H1 (cell line): ENCODE measurements at regions not wholly inside any gene's neighbourhood (a gene's known extent, or its start where the extent isn't known, plus 50 kb on each side); places are given as distances from the start of the nearest gene placed in this dataset.

ENCODE experiments used
- CTCF ChIA-PET: fragments of 300-600 bp; sonication (Branson Sonifier 250); formaldehyde crosslinking; loops from one replicate; lab custom pipeline; 2021; ENCODE audit not compliant: partially characterized antibody; lab: Charles Lee
- POLR2A ChIA-PET: fragments of 300-600 bp; sonication (Branson Sonifier 250); formaldehyde crosslinking; loops from one replicate; lab custom pipeline; 2021; ENCODE audit warnings: inconsistent platforms; ENCODE audit not compliant: partially characterized antibody; lab: Charles Lee
- DNase-seq, 2 experiments: peaks; one replicate each; pipeline versions ENCODE4 v3.0.0 to v3.0.0-alpha.2; 2010 to 2022; ENCODE audit warnings: low spot score in 2 of 2, low read depth in 1 of 2, mixed read lengths in 1 of 2
- FAIRE-seq: peaks from 2 replicates; lab custom pipeline; 2011; peaks lifted over from hg19 to GRCh38; lab: Jason Lieb, UNC
- H2AFZ ChIP-seq: 2 replicates; pipeline ENCODE4 v1.8.1; 2012; ENCODE audit warnings: low read length, inconsistent platforms
- H2AK5ac ChIP-seq: 2 replicates; pipeline ENCODE4 v1.6.1; 2013; ENCODE audit warnings: low read depth, low read length
- H2BK120ac ChIP-seq: replicated peaks from 2 replicates; pipeline ENCODE3; 2013; ENCODE audit warnings: low read depth, low read length, inconsistent platforms
- H2BK12ac ChIP-seq: 2 replicates; pipeline ENCODE4 v1.6.1; 2013; ENCODE audit warnings: low read depth, low read length
- H2BK15ac ChIP-seq: 2 replicates; pipeline ENCODE4 v1.6.1; 2013; ENCODE audit warnings: low read length
- H2BK20ac ChIP-seq: 2 replicates; pipeline ENCODE4 v1.6.1; 2013; ENCODE audit warnings: low read length
- H2BK5ac ChIP-seq: 2 replicates; pipeline ENCODE4 v1.6.1; 2013; ENCODE audit warnings: low read depth, low read length
- H3K14ac ChIP-seq: 2 replicates; pipeline ENCODE4 v1.6.1; 2013; ENCODE audit warnings: inconsistent platforms; ENCODE audit not compliant: insufficient read length
- H3K18ac ChIP-seq: 2 replicates; pipeline ENCODE4 v1.6.1; 2013; ENCODE audit warnings: low read length; ENCODE audit errors: extremely low read depth
- H3K23ac ChIP-seq: 2 replicates; pipeline ENCODE4 v1.6.1; 2013; ENCODE audit warnings: inconsistent platforms; ENCODE audit not compliant: insufficient read length
- H3K23me2 ChIP-seq: 2 replicates; pipeline ENCODE4 v1.6.1; 2013; ENCODE audit warnings: low read depth, low read length
- H3K27ac ChIP-seq: 2 replicates; pipeline ENCODE4 v1.6.1; 2011; ENCODE audit warnings: low read depth, low read length, inconsistent platforms
- H3K27me3 ChIP-seq, 4 experiments: replicated peaks in 1 of 4; 1 replicate in 1 of 4; 2 replicates in 3 of 4; pipeline versions ENCODE4 v1.6.1 to v1.8.1; 2011 to 2013; ENCODE audit warnings: low read length in 3 of 4, mild to moderate bottlenecking in 3 of 4, inconsistent platforms in 2 of 4, mixed read lengths in 2 of 4, moderate library complexity in 1 of 4; ENCODE audit not compliant: control insufficient read depth in 3 of 4, insufficient read depth in 3 of 4; ENCODE audit errors: extremely low read depth in 1 of 4
- H3K36me3 ChIP-seq, 4 experiments: 2 replicates each; pipeline versions ENCODE4 v1.6.1 to v1.8.1; 2011 to 2013; ENCODE audit warnings: mild to moderate bottlenecking in 4 of 4, low read length in 3 of 4, moderate library complexity in 2 of 4, control low read depth in 1 of 4, inconsistent platforms in 1 of 4; ENCODE audit not compliant: insufficient read depth in 4 of 4, control insufficient read depth in 2 of 4
- H3K4ac ChIP-seq: replicated peaks from 2 replicates; pipeline ENCODE3; 2013; ENCODE audit warnings: low read length, low read depth, mixed read lengths, inconsistent platforms; ENCODE audit not compliant: insufficient read length
- H3K4me1 ChIP-seq, 4 experiments: replicated peaks in 1 of 4; 1 replicate in 1 of 4; 2 replicates in 3 of 4; pipeline versions ENCODE4 v1.6.1 to v1.8.1; 2011 to 2013; ENCODE audit warnings: low read length in 3 of 4, inconsistent platforms in 2 of 4, mixed read lengths in 1 of 4; ENCODE audit not compliant: insufficient read depth in 4 of 4, control insufficient read depth in 3 of 4
- H3K4me2 ChIP-seq, 2 experiments: 2 replicates each; pipeline versions ENCODE4 v1.6.1 to v1.8.1; 2011 to 2013; ENCODE audit warnings: low read depth in 2 of 2, low read length in 2 of 2, control low read depth in 1 of 2, inconsistent platforms in 1 of 2, mild to moderate bottlenecking in 1 of 2; ENCODE audit not compliant: insufficient read depth in 1 of 2
- H3K4me3 ChIP-seq, 4 experiments: fragments of 200-600, 300-600 bp in 1 of 4; sonication (generic), shearing (Covaris generic), sonication (Bioruptor Twin) in 1 of 4; 2 replicates each; pipeline versions ENCODE4 v1.5.1 to v1.8.1; 2011 to 2016; ENCODE audit warnings: low read length in 4 of 4, low read depth in 3 of 4, control low read depth in 2 of 4, inconsistent platforms in 2 of 4, mild to moderate bottlenecking in 2 of 4, mixed read lengths in 1 of 4, moderate library complexity in 1 of 4; ENCODE audit not compliant: insufficient read depth in 2 of 4; ENCODE audit errors: extremely low read depth in 1 of 4
- H3K56ac ChIP-seq: replicated peaks from 2 replicates; pipeline ENCODE3; 2013; ENCODE audit warnings: low read depth, mild to moderate bottlenecking, mixed read lengths, low read length, inconsistent platforms; ENCODE audit not compliant: insufficient read length
- H3K79me1 ChIP-seq: 2 replicates; pipeline ENCODE4 v1.6.1; 2013; ENCODE audit warnings: low read depth, low read length, control low read depth
- H3K79me2 ChIP-seq, 2 experiments: 2 replicates each; pipeline versions ENCODE4 v1.6.1 to v1.8.1; 2012 to 2013; ENCODE audit warnings: low read length in 2 of 2, mild to moderate bottlenecking in 2 of 2, inconsistent platforms in 1 of 2; ENCODE audit not compliant: insufficient read depth in 2 of 2, control insufficient read depth in 1 of 2
- H3K9ac ChIP-seq, 4 experiments: replicated peaks in 1 of 4; 1 replicate in 1 of 4; 2 replicates in 3 of 4; pipeline versions ENCODE4 v1.6.1 to v1.8.1; 2011 to 2013; ENCODE audit warnings: low read depth in 3 of 4, low read length in 3 of 4, control low read depth in 2 of 4, mild to moderate bottlenecking in 2 of 4, moderate library complexity in 2 of 4, inconsistent platforms in 1 of 4; ENCODE audit errors: extremely low read depth in 1 of 4
- H3K9me3 ChIP-seq, 2 experiments: 2 replicates each; pipeline versions ENCODE4 v1.6.1 to v1.8.1; 2012 to 2013; ENCODE audit warnings: mild to moderate bottlenecking in 2 of 2, moderate library complexity in 2 of 2, control low read depth in 1 of 2, inconsistent platforms in 1 of 2, low read depth in 1 of 2, low read length in 1 of 2, mixed read lengths in 1 of 2; ENCODE audit not compliant: insufficient read depth in 2 of 2
- H4K20me1 ChIP-seq, 2 experiments: replicated peaks in 1 of 2; 2 replicates each; pipeline versions ENCODE3 to v1.8.1; 2011 to 2013; ENCODE audit warnings: inconsistent platforms in 2 of 2, low read length in 2 of 2, mild to moderate bottlenecking in 1 of 2; ENCODE audit not compliant: insufficient read depth in 2 of 2, control insufficient read depth in 1 of 2
- H4K5ac ChIP-seq: 2 replicates; pipeline ENCODE4 v1.6.1; 2013; ENCODE audit warnings: low read length, low read depth, mixed read lengths, inconsistent platforms; ENCODE audit not compliant: insufficient read length
- H4K8ac ChIP-seq: 2 replicates; pipeline ENCODE4 v1.8.0; 2013; ENCODE audit warnings: mild to moderate bottlenecking, moderate library complexity, low read length, inconsistent platforms; ENCODE audit not compliant: insufficient read depth; ENCODE audit errors: extremely low read depth
- H4K91ac ChIP-seq: replicated peaks from 2 replicates; pipeline ENCODE3; 2013; ENCODE audit warnings: low read length, mixed read lengths, inconsistent platforms; ENCODE audit not compliant: insufficient read length
- EP300 ChIP-seq, 2 experiments: IDR thresholded peaks; 1 replicate in 1 of 2; 2 replicates in 1 of 2; pipeline ENCODE4 v1.6.1; 2011 to 2012; ENCODE audit warnings: low read depth in 2 of 2, low read length in 2 of 2, mild to moderate bottlenecking in 2 of 2, borderline replicate concordance in 1 of 2, inconsistent platforms in 1 of 2, moderate library complexity in 1 of 2
- HDAC6 ChIP-seq: IDR thresholded peaks from one replicate; pipeline ENCODE4 v1.7.1; 2012; ENCODE audit warnings: low read depth, mild to moderate bottlenecking, inconsistent platforms, low read length, moderate library complexity
- JUND ChIP-seq: IDR thresholded peaks from 2 replicates; pipeline ENCODE4 v1.6.1; 2011; ENCODE audit warnings: mild to moderate bottlenecking, improper control_type of control experiment, low read length
- POU5F1 ChIP-seq: IDR thresholded peaks from 2 replicates; pipeline ENCODE4 v1.6.1; 2011; ENCODE audit warnings: low read depth, mild to moderate bottlenecking, low read length, moderate library complexity
- RNF2 ChIP-seq: fragments of 200-900, 300-1000 bp; sonication (generic); IDR thresholded peaks from 2 replicates; pipeline ENCODE4 v1.7.1; 2016; ENCODE audit warnings: borderline replicate concordance, low read depth, mild to moderate bottlenecking, antibody characterized with exemption, low read length; ENCODE audit not compliant: poor library complexity, severe bottlenecking; ENCODE audit errors: missing control alignments
- SRF ChIP-seq: IDR thresholded peaks from 2 replicates; pipeline ENCODE4 v1.6.1; 2011; ENCODE audit warnings: mild to moderate bottlenecking, low read depth, low read length, moderate library complexity
- SUZ12 ChIP-seq: fragments of 200-600 bp; sonication (generic); IDR thresholded peaks from 2 replicates; pipeline ENCODE4 v1.6.1; 2012; ENCODE audit warnings: mild to moderate bottlenecking, inconsistent platforms, low read length, moderate library complexity, mixed read lengths
- WGBS, 2 experiments: shearing (Covaris generic) in 1 of 2; methylation state at CpG; one replicate each; pipeline versions ENCODE4 v1.1.6 to v1.1.7; 2013 to 2015; ENCODE audit warnings: low lambda C conversion rate in 2 of 2, mixed read lengths in 2 of 2, inconsistent platforms in 1 of 2, low coverage in 1 of 2, missing lambda C conversion rate in 1 of 2; ENCODE audit not compliant: insufficient replicate concordance in 2 of 2, insufficient coverage in 1 of 2, insufficient read length in 1 of 2; ENCODE audit errors: extremely low coverage in 1 of 2, missing lambda C conversion rate in 1 of 2; 5-methylcytosine and 5-hydroxymethylcytosine counted together
- TF ChIP-seq, protein P1 (sequence below): IDR thresholded peaks from 2 replicates; pipeline ENCODE4 v1.6.1; 2011; ENCODE audit warnings: low read depth, mild to moderate bottlenecking, low read length; ENCODE audit not compliant: insufficient read depth
- TF ChIP-seq, protein P2 (sequence below): IDR thresholded peaks from 2 replicates; pipeline ENCODE4 v1.6.1; 2011; ENCODE audit warnings: low read length, improper control_type of control experiment

DNA sequence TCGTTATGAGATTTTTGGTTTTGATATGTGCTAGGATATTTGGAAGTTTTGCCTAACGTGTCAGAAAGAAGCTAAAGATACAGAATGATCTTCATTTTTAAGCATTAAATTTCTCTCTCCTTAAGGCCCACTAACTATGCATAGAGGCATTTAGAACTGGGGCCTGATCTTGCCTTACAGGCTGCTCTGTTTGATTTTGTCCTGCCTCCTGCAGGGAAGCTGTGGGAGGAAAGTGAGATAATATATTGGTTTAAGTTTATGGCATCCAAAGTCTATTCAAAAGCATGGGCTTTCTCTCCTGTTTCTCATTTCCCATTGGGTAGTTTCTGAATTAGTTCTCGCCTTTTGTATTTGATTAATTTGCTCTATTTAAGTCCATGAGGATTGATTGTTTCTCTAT is 250.3 kb upstream of the FBXO33 start:
- Histone ChIP-seq H3K4ac (no peak overlapping the region), H2AFZ (no peak overlapping the region), H3K4me1 (peaks cover 0 to 6% (median 2%) of the 10 kb centered on the region in 4 experiments; a peak in 2 of 7 replicates), H2BK12ac (no peak overlapping the region), H4K91ac (no peak overlapping the region), H3K4me3 (no peak overlapping the region), H3K14ac (no peak overlapping the region), H4K8ac (no peak overlapping the region), H4K20me1 (no peaks in the 10 kb centered on the region), H3K79me2 (no peaks in the 10 kb centered on the region), H3K23me2 (no peaks in the 10 kb centered on the region), H3K18ac (no peak overlapping the region), H3K9me3 (no peaks in the 10 kb centered on the region), H2BK15ac (no peak overlapping the region), H3K27ac (no peak overlapping the region), H3K27me3 (no peaks in the 10 kb centered on the region), H4K5ac (no peak overlapping the region), H3K79me1 (no peaks in the 10 kb centered on the region), H3K36me3 (no peaks in the 10 kb centered on the region), H2AK5ac (no peak overlapping the region), H3K23ac (no peak overlapping the region), H2BK120ac (no peak overlapping the region), H3K56ac (no peak overlapping the region), H2BK5ac (no peak overlapping the region), H3K4me2 (no peak overlapping the region), H2BK20ac (no peak overlapping the region), H3K9ac (no peak overlapping the region)
- POLR2A ChIA-PET = no interaction called here
- 68% methylated on average over 3 of the region's 3 CpGs; no CpG with 5 or more reads in 1 of the 2 experiments for WGBS, 2 experiments
- DNase-seq (no peak), FAIRE-seq (no peak)
- TF ChIP-seq, protein P1, sequence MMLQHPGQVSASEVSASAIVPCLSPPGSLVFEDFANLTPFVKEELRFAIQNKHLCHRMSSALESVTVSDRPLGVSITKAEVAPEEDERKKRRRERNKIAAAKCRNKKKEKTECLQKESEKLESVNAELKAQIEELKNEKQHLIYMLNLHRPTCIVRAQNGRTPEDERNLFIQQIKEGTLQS = no peak
- no peak for TF ChIP-seq RNF2
- no peak for TF ChIP-seq EP300 (IDR thresholded peaks at IDR 0.05; ENCODE audit: borderline replicate concordance in 1 of 2, low read depth in 2 of 2, low read length in 2 of 2)
- no peak for TF ChIP-seq JUND
- TF ChIP-seq POU5F1 = no peak
- TF ChIP-seq, protein P2, sequence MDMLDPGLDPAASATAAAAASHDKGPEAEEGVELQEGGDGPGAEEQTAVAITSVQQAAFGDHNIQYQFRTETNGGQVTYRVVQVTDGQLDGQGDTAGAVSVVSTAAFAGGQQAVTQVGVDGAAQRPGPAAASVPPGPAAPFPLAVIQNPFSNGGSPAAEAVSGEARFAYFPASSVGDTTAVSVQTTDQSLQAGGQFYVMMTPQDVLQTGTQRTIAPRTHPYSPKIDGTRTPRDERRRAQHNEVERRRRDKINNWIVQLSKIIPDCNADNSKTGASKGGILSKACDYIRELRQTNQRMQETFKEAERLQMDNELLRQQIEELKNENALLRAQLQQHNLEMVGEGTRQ = no peak
- TF ChIP-seq HDAC6 = no peak
- TF ChIP-seq SUZ12 = no peak
- no peak for TF ChIP-seq SRF
- CTCF ChIA-PET = interaction anchor here (1.0 to 1.4 kb wide), 2 partner anchors 11 to 15 kb away, joined by 3 read pairs; no protein-coding TSS in a partner anchor
